ENCODE measurements at regions not wholly inside any gene's neighbourhood (a gene's known extent, or its start where the extent isn't known, plus 50 kb on each side); places are given as distances from the start of the nearest gene placed in this dataset.

DNA sequence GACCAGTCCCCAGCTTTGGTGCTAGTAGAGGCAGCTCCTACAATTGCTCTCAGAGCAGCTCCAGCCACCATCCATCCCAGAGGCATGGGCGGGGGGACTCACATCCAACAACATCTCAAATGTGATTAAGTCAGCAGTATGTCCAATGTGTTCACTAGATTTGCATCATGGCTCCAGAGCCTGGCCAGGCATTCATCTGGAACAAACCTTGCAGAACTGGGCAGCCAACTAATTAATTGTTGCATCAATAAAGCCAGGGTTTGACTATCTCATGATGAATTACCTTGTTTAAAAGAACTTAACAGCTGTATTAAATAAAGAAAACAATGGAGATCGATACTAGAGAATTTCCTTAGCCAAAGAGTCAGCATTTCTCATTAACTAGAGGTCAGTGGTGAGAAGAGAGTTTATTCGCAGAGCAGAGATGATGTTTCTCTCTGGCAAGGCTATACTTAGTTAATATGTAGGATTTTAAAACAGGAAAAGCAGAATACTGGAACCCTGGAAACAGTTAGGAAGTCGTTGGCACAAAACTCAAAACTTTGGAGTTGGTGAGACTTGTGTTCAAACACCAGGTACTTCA is 494.4 kb downstream of the GRIN2A start:
- DNase-seq (ENCODE audit: low read depth), result no peak

DNA sequence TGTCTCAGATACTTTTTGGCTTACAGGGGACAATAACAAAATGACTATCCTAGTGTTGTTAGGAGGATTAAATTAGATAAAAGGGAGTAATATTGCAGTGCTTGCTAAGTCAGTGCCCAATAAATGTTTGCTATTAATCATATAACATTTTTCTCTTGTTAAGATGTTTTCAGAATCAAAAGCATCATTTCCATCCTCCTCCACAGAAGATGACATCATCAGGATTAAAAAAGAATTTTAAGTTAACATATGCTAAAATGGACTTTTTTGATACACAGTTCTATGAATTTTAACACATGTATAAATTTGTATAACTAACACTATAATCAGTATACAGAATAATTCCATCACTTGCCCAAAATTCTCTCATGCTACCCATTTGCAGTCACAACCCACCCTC is 492.6 kb downstream of the GRIN2A start:
- no peak for DNase-seq (ENCODE audit: low read depth)

DNA sequence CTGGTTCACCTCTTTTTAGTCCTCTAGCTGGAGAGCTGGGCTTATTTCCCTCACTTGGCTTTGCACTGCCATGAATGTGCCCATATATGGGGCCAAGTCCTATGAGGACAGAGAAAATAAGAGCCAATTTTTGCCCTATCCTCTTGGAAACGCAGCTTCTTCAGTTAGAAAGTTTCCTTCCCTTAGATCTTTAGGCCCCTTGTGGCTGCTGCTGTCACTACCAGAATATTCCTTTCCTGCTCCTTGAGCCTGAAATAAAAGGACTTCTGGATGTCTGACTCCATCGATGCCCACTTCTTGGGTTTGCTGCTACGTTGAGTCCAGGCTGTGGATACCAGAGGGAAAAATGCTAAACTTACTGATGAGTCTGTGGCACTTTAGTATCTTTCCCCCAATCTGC is 487.1 kb downstream of the GRIN2A start:
- no peak for DNase-seq (ENCODE audit: low read depth)

All from CMK (cell line).